PC-3 (cell line): ENCODE measurements at regions not wholly inside any gene's neighbourhood (a gene's known extent, or its start where the extent isn't known, plus 50 kb on each side); places are given as distances from the start of the nearest gene placed in this dataset.
"Not testable (repeated sequence)": the region's sequence is repeated elsewhere in the genome, so short reads cannot be mapped to it uniquely, and the experiment has no call there.

Experiments
- ATAC-seq: fragments of 200-7000 bp; cut with Tn5 transposase; 2 replicates; pipeline ENCODE4 v1.9.1; 2020; ENCODE audit warnings: mild to moderate bottlenecking, moderate library complexity
- BruUV-seq: library from RNA; stranded (reverse); fragments of 400-500 nt; replicated peaks from 2 replicates; lab custom pipeline; 2021; lab: Mats Ljungman, UMichigan
- CTCF ChIA-PET: fragments of 300-600 bp; sonication (Branson Sonifier 250); formaldehyde crosslinking; loops from one replicate; lab custom pipeline; 2022; ENCODE audit warnings: antibody characterized with exemption; lab: Charles Lee
- POLR2A ChIA-PET: fragments of 300-600 bp; sonication (Branson Sonifier 250); formaldehyde crosslinking; loops from one replicate; lab custom pipeline; 2022; ENCODE audit warnings: antibody characterized with exemption; ENCODE audit not compliant: unreplicated experiment; lab: Charles Lee
- DNase-seq: peaks from one replicate; pipeline ENCODE4 v3.0.0-alpha.2; 2015
- H2AFZ ChIP-seq: fragments of 300-600 bp; sonication (generic); 2 replicates; pipeline ENCODE4 v1.6.0; 2016; ENCODE audit warnings: antibody characterized with exemption, low read length
- H3F3A ChIP-seq: fragments of 300-600 bp; sonication (generic); one replicate; pipeline ENCODE4 v1.6.0; 2017; ENCODE audit warnings: antibody characterized with exemption, low read length, control low read depth, mild to moderate bottlenecking; ENCODE audit not compliant: unreplicated experiment
- H3K27ac ChIP-seq: fragments of 300-600 bp; sonication (generic); 2 replicates; pipeline ENCODE4 v1.5.1; 2016; ENCODE audit warnings: mild to moderate bottlenecking, low read length
- H3K27me3 ChIP-seq: fragments of 300-600 bp; sonication (generic); 2 replicates; pipeline ENCODE4 v1.6.1; 2016; ENCODE audit warnings: low read length, mixed read lengths
- H3K36me3 ChIP-seq: fragments of 300-600 bp; sonication (generic); 2 replicates; pipeline ENCODE4 v1.6.1; 2016; ENCODE audit warnings: low read depth, mixed run types, low read length, mixed read lengths
- H3K4me1 ChIP-seq: fragments of 300-600 bp; sonication (generic); 2 replicates; pipeline ENCODE4 v1.5.1; 2016; ENCODE audit warnings: low read length; ENCODE audit not compliant: insufficient read depth
- H3K4me2 ChIP-seq: fragments of 300-600 bp; sonication (generic); 2 replicates; pipeline ENCODE4 v1.6.0; 2016; ENCODE audit warnings: low read length
- H3K4me3 ChIP-seq: fragments of 300-600 bp; sonication (generic); 2 replicates; pipeline ENCODE4 v1.5.1; 2016; ENCODE audit warnings: mild to moderate bottlenecking, low read length, mixed read lengths
- H3K79me2 ChIP-seq: fragments of 300-600 bp; sonication (generic); 2 replicates; pipeline ENCODE4 v1.6.1; 2017; ENCODE audit warnings: low read length, mixed read lengths
- H3K9ac ChIP-seq: fragments of 300-600 bp; sonication (generic); 2 replicates; pipeline ENCODE4 v1.6.0; 2016; ENCODE audit warnings: mild to moderate bottlenecking, low read length
- H3K9me2 ChIP-seq: fragments of 300-600 bp; sonication (generic); replicated peaks from 2 replicates; pipeline ENCODE4 v1.6.1; 2016; ENCODE audit warnings: mixed run types, low read length, mixed read lengths
- H3K9me3 ChIP-seq: fragments of 300-600 bp; sonication (generic); 2 replicates; pipeline ENCODE4 v1.6.1; 2016; ENCODE audit warnings: low read length, mixed read lengths
- H4K20me1 ChIP-seq: fragments of 300-600 bp; sonication (generic); 2 replicates; pipeline ENCODE4 v1.6.1; 2016; ENCODE audit warnings: low read length, mixed read lengths
- EZH2 ChIP-seq: fragments of 300-600 bp; sonication (generic); IDR thresholded peaks from one replicate; pipeline ENCODE4 v1.6.1; 2017; ENCODE audit warnings: antibody characterized with exemption, mild to moderate bottlenecking, low read length; ENCODE audit not compliant: unreplicated experiment
- EZH2phosphoT487 ChIP-seq: fragments of 300-600 bp; sonication (generic); IDR thresholded peaks from 2 replicates; pipeline ENCODE4 v1.6.1; 2018; ENCODE audit warnings: mild to moderate bottlenecking, antibody characterized with exemption, low read length, borderline replicate concordance
- intact Hi-C: fragments of 100-400 bp; cut with micrococcal nuclease; formaldehyde crosslinking; loops from 2 replicates; pipeline ENCODE4 v1.9.0; 2023
- TF ChIP-seq, protein P1 (sequence below): fragments of 300-600 bp; sonication (generic); conservative IDR thresholded peaks from 2 replicates; pipeline ENCODE4 v1.5.1; 2017; ENCODE audit warnings: antibody characterized with exemption, low read depth, mild to moderate bottlenecking, low read length

GRCh38 chr3:182149594-182149993 is 437.9 kb downstream of the SOX2 start:
- intact Hi-C loops, result no loop called here
- no peak overlapping the region for H3K27ac ChIP-seq
- H3K27me3 ChIP-seq, result peaks cover 32% of the 10 kb centered on the region
- no peak overlapping the region for H3K4me2 ChIP-seq
- CTCF ChIA-PET, result no interaction called here
- H3K36me3 ChIP-seq, result no peaks in the 10 kb centered on the region
- no peaks in the 10 kb centered on the region for H3K79me2 ChIP-seq
- DNase-seq (peak; percentile 16), ATAC-seq (no peak)
- H3K4me3 ChIP-seq, result no peak overlapping the region
- H3K9me3 ChIP-seq, result no peaks in the 10 kb centered on the region
- TF ChIP-seq EZH2phosphoT487 (no peak), EZH2 (no peak)
- TF ChIP-seq, protein P1, sequence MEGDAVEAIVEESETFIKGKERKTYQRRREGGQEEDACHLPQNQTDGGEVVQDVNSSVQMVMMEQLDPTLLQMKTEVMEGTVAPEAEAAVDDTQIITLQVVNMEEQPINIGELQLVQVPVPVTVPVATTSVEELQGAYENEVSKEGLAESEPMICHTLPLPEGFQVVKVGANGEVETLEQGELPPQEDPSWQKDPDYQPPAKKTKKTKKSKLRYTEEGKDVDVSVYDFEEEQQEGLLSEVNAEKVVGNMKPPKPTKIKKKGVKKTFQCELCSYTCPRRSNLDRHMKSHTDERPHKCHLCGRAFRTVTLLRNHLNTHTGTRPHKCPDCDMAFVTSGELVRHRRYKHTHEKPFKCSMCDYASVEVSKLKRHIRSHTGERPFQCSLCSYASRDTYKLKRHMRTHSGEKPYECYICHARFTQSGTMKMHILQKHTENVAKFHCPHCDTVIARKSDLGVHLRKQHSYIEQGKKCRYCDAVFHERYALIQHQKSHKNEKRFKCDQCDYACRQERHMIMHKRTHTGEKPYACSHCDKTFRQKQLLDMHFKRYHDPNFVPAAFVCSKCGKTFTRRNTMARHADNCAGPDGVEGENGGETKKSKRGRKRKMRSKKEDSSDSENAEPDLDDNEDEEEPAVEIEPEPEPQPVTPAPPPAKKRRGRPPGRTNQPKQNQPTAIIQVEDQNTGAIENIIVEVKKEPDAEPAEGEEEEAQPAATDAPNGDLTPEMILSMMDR, result no peak
- POLR2A ChIA-PET, result no interaction called here
- H3F3A ChIP-seq, result no peaks in the 10 kb centered on the region
- no TSS peak for BruUV-seq
- no peaks in the 10 kb centered on the region for H3K4me1 ChIP-seq
- H3K9me2 ChIP-seq, result no peaks in the 10 kb centered on the region
- H4K20me1 ChIP-seq, result no peaks in the 10 kb centered on the region
- H2AFZ ChIP-seq, result no peak overlapping the region
- no peak overlapping the region for H3K9ac ChIP-seq

DNA sequence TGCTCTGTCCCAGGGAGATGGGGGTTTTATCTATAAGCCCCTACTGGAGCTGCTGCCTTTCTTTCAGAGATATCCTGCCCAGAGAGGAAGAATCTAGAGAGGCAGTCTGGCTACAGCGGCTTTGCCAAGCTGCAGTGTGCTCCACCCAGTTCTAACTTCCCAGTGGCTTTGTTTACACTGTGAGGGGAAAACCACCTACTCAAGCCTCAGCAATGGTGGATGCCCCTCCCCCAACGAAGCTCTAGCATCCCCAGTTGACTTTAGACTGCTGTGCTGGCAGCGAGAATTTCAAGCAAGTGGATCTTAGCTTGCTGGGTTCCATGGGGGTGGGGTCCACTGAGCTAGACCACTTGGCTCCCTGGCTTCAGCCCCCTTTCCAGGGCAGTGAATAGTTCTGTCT is 444.6 kb downstream of the SOX2 start:
- H3F3A ChIP-seq, H2AFZ ChIP-seq, H3K79me2 ChIP-seq, DNase-seq, BruUV-seq, H4K20me1 ChIP-seq, H3K4me2 ChIP-seq, H3K9me3 ChIP-seq, intact Hi-C loops, H3K4me3 ChIP-seq, H3K9me2 ChIP-seq, CTCF ChIA-PET, H3K9ac ChIP-seq, H3K36me3 ChIP-seq, H3K4me1 ChIP-seq, ATAC-seq, H3K27ac ChIP-seq, POLR2A ChIA-PET: not testable (repeated sequence)
- peaks cover 44% of the 10 kb centered on the region for H3K27me3 ChIP-seq

DNA sequence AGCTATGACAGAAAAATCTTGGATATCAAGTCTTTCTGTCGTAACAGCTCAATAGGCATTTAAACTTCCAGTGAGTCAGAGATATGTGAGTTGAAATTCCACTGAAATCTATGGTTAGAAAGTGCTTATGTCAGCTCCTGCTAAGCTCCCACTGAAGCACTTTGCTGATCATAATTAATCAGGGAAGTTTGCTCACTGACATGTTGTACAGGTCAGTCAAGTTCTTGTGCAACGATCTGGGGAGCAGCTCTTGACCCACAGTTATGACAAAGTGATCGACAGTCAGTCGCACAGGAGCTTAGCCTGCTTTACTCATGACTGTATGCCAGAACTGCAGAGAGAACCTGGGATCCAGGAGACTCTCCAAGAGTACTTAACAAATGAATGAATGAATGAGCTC is 453.5 kb downstream of the SOX2 start:
- H3K27me3 ChIP-seq, result peaks cover 55% of the 10 kb centered on the region
- BruUV-seq, result no TSS peak
- H2AFZ ChIP-seq, result no peak overlapping the region
- DNase-seq (peak; percentile 77), ATAC-seq (no peak)
- intact Hi-C loops, result no loop called here
- ChIA-PET CTCF (no interaction called here), POLR2A (no interaction called here)
- no peaks in the 10 kb centered on the region for H3K36me3 ChIP-seq
- no peaks in the 10 kb centered on the region for H4K20me1 ChIP-seq
- H3F3A ChIP-seq, result no peaks in the 10 kb centered on the region
- H3K4me1 ChIP-seq, result no peaks in the 10 kb centered on the region
- no peaks in the 10 kb centered on the region for H3K9me2 ChIP-seq
- TF ChIP-seq, protein P1, result no peak
- no peak for TF ChIP-seq EZH2phosphoT487
- TF ChIP-seq EZH2, result no peak
- H3K9ac ChIP-seq, result no peak overlapping the region
- no peak overlapping the region for H3K27ac ChIP-seq
- no peaks in the 10 kb centered on the region for H3K79me2 ChIP-seq
- no peak overlapping the region for H3K4me3 ChIP-seq
- no peaks in the 10 kb centered on the region for H3K9me3 ChIP-seq
- H3K4me2 ChIP-seq, result no peak overlapping the region; the same call in 1 of the 2 replicates
